Transverse colon (tissue), 4 donors: ENCODE measurements at regions not wholly inside any gene's neighbourhood (a gene's known extent, or its start where the extent isn't known, plus 50 kb on each side); places are given as distances from the start of the nearest gene placed in this dataset.

ENCODE experiments used
- DNase-seq: peaks from one replicate; pipeline ENCODE4 v3.0.0-alpha.2; 2019
- H3K27ac ChIP-seq, 4 donors: fragments of 200-600 bp; sonication (generic); 2 replicates each; pipeline ENCODE4 v1.5.1; 2016 to 2018; ENCODE audit warnings: inconsistent platforms in 4 of 4
- H3K27me3 ChIP-seq: fragments of 200-600 bp; sonication (generic); 2 replicates; pipeline ENCODE4 v1.5.1; 2017; ENCODE audit warnings: inconsistent platforms
- H3K36me3 ChIP-seq, 4 donors: fragments of 200-600 bp; sonication (generic); 2 replicates each; pipeline ENCODE4 v1.5.1; 2017 to 2019; ENCODE audit warnings: inconsistent platforms in 4 of 4
- H3K4me1 ChIP-seq, 4 donors: fragments of 200-600 bp; sonication (generic); 2 replicates each; pipeline ENCODE4 v1.5.1; 2017 to 2020; ENCODE audit warnings: inconsistent platforms in 4 of 4
- H3K4me3 ChIP-seq, 4 donors: fragments of 200-600 bp; sonication (generic); 1 replicate in 1 of 4; 2 replicates in 3 of 4; pipeline versions ENCODE4 v1.5.1 to v1.6.1; 2017 to 2019; ENCODE audit warnings: inconsistent platforms in 4 of 4
- H3K9me3 ChIP-seq, 2 donors: fragments of 200-600 bp; sonication (generic); 2 replicates each; pipeline ENCODE4 v1.5.1; 2017 to 2019; ENCODE audit warnings: inconsistent platforms in 2 of 2
- EP300 ChIP-seq: sonication (generic); formaldehyde crosslinking; IDR thresholded peaks from one replicate; pipeline ENCODE4 v1.6.1; 2017; ENCODE audit warnings: antibody characterized with exemption, low read depth
- POLR2A ChIP-seq: fragments of 450-650 bp; IDR thresholded peaks from one replicate; pipeline ENCODE4 v1.6.1; 2016; ENCODE audit warnings: antibody characterized with exemption, mild to moderate bottlenecking, moderate library complexity
- POLR2AphosphoS5 ChIP-seq, 3 donors: sonication (generic); formaldehyde crosslinking; IDR thresholded peaks; one replicate each; pipeline ENCODE4 v1.6.1; 2016; ENCODE audit warnings: antibody characterized with exemption in 3 of 3
- WGBS, 2 donors: methylation state at CpG; one replicate each; pipeline ENCODE4 v1.1.5; 2018; ENCODE audit warnings: low coverage in 1 of 2; 5-methylcytosine and 5-hydroxymethylcytosine counted together
- in situ Hi-C, 4 donors: fragments of 200-750 bp; cut with MboI; loops; one replicate each; pipeline versions ENCODE4 v1.15.0 to v1.15.1; 2017; ENCODE audit warnings: low sequenced_read_pairs in 3 of 4, low pct_ligation_motif_present in 1 of 4, low pct_unique_long_range_greater_than_20kb in 1 of 4
- intact Hi-C: fragments of 100-400 bp; cut with DNase I; formaldehyde crosslinking; loops from one replicate; pipeline ENCODE4 v1.15.1; 2023; ENCODE audit warnings: low total_unique reads
- TF ChIP-seq, protein P1 (sequence below), 5 experiments: fragments of 200-600 bp in 3 of 5; fragments of 450-650 bp in 2 of 5; sonication (generic) in 3 of 5; IDR thresholded peaks; 1 replicate in 2 of 5; 2 replicates in 3 of 5; pipeline ENCODE4 v1.5.1; 2016 to 2017; ENCODE audit warnings: antibody characterized with exemption in 5 of 5, inconsistent platforms in 3 of 5, mild to moderate bottlenecking in 2 of 5, moderate library complexity in 1 of 5

DNA sequence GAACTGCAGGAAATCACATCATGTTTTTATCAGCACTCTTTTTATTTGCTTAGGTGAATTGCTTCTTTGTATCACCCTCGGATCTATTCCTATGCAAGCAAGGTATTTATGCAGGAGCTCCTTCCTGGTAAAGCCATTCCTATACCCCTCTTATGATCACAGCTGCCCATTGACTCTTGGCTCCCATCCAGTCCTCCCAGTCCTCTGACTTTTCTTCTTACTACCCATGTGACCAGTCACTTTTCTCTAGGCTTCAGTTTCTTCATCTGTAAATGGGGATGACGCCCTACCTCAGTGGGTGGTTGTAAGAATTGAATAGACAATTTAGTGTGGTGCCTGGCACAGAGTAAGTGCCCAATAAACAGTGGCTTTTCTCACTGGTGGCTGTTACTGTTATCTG lies 144.9 kb downstream of the FHIP1A start:
- in situ Hi-C loops (no loop called here), intact Hi-C loops (no loop called here)
- Histone ChIP-seq H3K4me1 (peaks cover 0 to 23% (median 5%) of the 10 kb centered on the region in 4 donors), H3K9me3 (peaks cover 0 to 7% of the 10 kb centered on the region in 2 donors), H3K27me3 (no peaks in the 10 kb centered on the region), H3K36me3 (peaks cover 0 to 5% (median 0%) of the 10 kb centered on the region in 4 donors), H3K27ac (peak overlapping the region; percentile 30 to 79 (median 66)), H3K4me3 (no peak overlapping the region)
- TF ChIP-seq POLR2AphosphoS5 (IDR thresholded peaks at IDR 0.05) (peak in 1 of 3 donors; percentile 25), POLR2A (no peak)
- peak; percentile 82 for DNase-seq
- 23 to 27% methylated on average over 2 of the region's 2 CpGs for WGBS, 2 donors

DNA sequence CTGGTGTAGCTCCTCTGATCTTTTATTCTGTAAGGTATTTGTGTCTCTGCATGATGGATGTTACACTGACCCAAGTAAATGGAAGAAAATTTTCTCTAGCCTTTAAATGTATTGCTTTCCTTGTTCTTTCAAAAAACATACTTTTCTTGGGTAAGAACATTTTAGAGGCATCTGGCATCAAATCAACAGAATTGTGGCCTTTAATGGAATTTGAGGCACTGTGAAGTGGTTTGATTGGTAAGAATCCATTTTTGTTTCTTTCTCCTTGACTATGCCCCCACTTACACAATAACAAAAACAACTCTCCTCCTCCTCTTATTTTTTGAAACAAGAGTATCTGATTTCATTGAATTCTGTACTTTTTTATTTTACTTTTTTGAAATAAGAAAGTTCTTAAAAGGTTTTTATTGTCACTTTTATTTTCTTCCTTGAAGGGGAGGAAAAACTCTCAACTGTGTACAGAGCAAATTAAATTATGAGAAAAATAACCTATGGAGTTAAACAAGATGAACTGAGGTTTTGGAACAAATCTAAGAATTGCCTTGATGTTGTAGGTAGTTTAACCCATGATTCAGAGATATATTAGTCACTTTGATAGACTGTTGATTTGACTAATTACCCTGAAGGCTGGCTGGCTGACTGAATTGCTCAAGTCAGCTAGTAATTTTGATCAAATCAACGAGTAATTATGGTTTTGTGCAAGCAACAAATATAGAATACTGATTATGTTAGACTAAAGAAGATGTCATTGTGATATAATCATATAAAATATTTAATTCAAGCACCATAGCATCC lies 146.4 kb downstream of the FHIP1A start:
- intact Hi-C loops (no loop called here), in situ Hi-C loops (no loop called here)

DNA sequence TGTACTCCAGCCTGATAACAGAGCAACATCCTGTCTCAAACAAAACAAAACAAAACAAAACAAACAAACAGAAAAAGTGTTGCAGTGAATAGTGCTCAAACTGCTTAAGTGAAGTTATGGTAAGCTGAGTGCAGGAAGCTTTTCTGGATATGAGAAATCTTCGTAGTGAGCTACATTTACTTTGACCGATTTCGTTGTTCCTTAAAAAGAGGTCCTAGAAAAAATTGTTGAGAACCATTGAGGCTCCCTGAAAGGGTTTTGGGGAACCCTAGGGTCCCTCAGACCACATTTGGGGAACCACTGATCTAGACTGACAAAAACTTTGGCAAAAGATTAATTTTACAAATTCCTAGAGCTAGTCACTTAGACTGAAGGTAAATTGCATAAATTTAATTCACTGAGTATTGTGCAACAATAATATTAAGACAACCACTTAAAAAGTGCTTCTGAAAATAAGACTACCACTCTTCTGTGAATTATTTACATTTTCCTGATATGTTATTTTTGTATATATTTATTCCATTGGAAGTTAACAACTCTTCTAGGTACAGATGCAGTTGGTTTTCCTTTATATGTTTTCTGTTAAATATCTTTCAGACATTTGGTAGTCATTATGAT lies 149.6 kb downstream of the FHIP1A start:
- in situ Hi-C loops (no loop called here), intact Hi-C loops (no loop called here)
- H3K9me3 ChIP-seq, result no peaks in the 10 kb centered on the region
- WGBS, 2 donors, result 89 to 97% methylated on average over 3 of the region's 3 CpGs
- no peaks in the 10 kb centered on the region for H3K27me3 ChIP-seq
- H3K36me3 ChIP-seq, result no peaks in the 10 kb centered on the region
- no peak for DNase-seq
- TF ChIP-seq, protein P1, sequence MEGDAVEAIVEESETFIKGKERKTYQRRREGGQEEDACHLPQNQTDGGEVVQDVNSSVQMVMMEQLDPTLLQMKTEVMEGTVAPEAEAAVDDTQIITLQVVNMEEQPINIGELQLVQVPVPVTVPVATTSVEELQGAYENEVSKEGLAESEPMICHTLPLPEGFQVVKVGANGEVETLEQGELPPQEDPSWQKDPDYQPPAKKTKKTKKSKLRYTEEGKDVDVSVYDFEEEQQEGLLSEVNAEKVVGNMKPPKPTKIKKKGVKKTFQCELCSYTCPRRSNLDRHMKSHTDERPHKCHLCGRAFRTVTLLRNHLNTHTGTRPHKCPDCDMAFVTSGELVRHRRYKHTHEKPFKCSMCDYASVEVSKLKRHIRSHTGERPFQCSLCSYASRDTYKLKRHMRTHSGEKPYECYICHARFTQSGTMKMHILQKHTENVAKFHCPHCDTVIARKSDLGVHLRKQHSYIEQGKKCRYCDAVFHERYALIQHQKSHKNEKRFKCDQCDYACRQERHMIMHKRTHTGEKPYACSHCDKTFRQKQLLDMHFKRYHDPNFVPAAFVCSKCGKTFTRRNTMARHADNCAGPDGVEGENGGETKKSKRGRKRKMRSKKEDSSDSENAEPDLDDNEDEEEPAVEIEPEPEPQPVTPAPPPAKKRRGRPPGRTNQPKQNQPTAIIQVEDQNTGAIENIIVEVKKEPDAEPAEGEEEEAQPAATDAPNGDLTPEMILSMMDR (IDR thresholded peaks at IDR 0.05), result no peak
- TF ChIP-seq POLR2A (no peak), POLR2AphosphoS5 (IDR thresholded peaks at IDR 0.05) (no peak), EP300 (no peak)
- no peak overlapping the region for H3K4me3 ChIP-seq
- H3K27ac ChIP-seq, result no peak overlapping the region
- H3K4me1 ChIP-seq, result peaks cover 0 to 39% (median 18%) of the 10 kb centered on the region in 4 donors

More for the DNA sequence above, 146.4 kb downstream of the FHIP1A start:
- Histone ChIP-seq H3K27me3 (no peaks in the 10 kb centered on the region), H3K4me1 (peaks cover 0 to 23% (median 5%) of the 10 kb centered on the region in 4 donors), H3K27ac (no peak overlapping the region), H3K36me3 (no peaks in the 10 kb centered on the region), H3K9me3 (no peaks in the 10 kb centered on the region), H3K4me3 (no peak overlapping the region)
- no peak for DNase-seq
- TF ChIP-seq, protein P1 (IDR thresholded peaks at IDR 0.05), result no peak
- TF ChIP-seq POLR2AphosphoS5 (IDR thresholded peaks at IDR 0.05) (no peak), POLR2A (no peak)
- WGBS, 2 donors, result 11 to 29% methylated on average over 1 of the region's 1 CpG

DNA sequence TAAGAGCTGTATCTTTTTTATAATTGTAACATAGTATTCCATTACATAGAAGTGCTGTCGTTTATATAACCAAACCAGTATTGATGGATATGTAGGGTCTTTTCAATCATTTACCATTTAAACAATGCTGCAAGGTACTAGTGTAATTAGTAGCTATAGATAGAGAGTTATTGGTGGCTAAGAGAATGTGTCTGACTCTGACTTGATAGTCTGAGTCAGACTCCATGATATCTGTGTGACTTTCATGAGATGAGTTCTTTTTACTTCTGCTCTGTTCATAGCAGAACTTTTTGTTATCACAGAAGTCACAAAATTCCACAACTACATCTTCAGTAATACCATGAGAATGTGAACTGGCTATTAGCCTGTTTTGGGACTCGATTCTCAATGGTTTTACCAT lies 150.6 kb downstream of the FHIP1A start:
- in situ Hi-C loops, result no loop called here

More for the DNA sequence above, 150.6 kb downstream of the FHIP1A start:
- TF ChIP-seq, protein P1 (IDR thresholded peaks at IDR 0.05), result no peak
- TF ChIP-seq EP300 (no peak), POLR2AphosphoS5 (IDR thresholded peaks at IDR 0.05) (no peak), POLR2A (no peak)
- no peak for DNase-seq
- H3K9me3 ChIP-seq, result no peaks in the 10 kb centered on the region
- WGBS, 2 donors, result 55 to 78% methylated on average over 1 to 2 of the region's 2 CpGs
- H3K27me3 ChIP-seq, result no peaks in the 10 kb centered on the region
- intact Hi-C loops, result no loop called here
- H3K4me1 ChIP-seq, result peaks cover 0 to 38% (median 19%) of the 10 kb centered on the region in 4 donors
- no peak overlapping the region for H3K4me3 ChIP-seq
- no peak overlapping the region for H3K27ac ChIP-seq
- no peaks in the 10 kb centered on the region for H3K36me3 ChIP-seq
